ENCODE measurements at regions not wholly inside any gene's neighbourhood (a gene's known extent, or its start where the extent isn't known, plus 50 kb on each side); places are given as distances from the start of the nearest gene placed in this dataset.

- TF ChIP-seq EZH2 (IDR thresholded peaks at IDR 0.05; ENCODE audit: borderline replicate concordance, low read depth, low read length, severe bottlenecking) = no peak
- TF ChIP-seq, protein P1, sequence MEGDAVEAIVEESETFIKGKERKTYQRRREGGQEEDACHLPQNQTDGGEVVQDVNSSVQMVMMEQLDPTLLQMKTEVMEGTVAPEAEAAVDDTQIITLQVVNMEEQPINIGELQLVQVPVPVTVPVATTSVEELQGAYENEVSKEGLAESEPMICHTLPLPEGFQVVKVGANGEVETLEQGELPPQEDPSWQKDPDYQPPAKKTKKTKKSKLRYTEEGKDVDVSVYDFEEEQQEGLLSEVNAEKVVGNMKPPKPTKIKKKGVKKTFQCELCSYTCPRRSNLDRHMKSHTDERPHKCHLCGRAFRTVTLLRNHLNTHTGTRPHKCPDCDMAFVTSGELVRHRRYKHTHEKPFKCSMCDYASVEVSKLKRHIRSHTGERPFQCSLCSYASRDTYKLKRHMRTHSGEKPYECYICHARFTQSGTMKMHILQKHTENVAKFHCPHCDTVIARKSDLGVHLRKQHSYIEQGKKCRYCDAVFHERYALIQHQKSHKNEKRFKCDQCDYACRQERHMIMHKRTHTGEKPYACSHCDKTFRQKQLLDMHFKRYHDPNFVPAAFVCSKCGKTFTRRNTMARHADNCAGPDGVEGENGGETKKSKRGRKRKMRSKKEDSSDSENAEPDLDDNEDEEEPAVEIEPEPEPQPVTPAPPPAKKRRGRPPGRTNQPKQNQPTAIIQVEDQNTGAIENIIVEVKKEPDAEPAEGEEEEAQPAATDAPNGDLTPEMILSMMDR (IDR thresholded peaks at IDR 0.05; ENCODE audit: borderline replicate concordance, extremely low read depth, low read length, poor library complexity, severe bottlenecking) = no peak
Observed at GRCh38 chr4:55269995-55270394, 76.0 kb upstream of the SRD5A3 start.
